ENCODE measurements at regions not wholly inside any gene's neighbourhood (a gene's known extent, or its start where the extent isn't known, plus 50 kb on each side); places are given as distances from the start of the nearest gene placed in this dataset.

GRCh38 chr11:116511684-116512083 lies 261.1 kb downstream of the BUD13 start:
- TF ChIP-seq, protein P1, sequence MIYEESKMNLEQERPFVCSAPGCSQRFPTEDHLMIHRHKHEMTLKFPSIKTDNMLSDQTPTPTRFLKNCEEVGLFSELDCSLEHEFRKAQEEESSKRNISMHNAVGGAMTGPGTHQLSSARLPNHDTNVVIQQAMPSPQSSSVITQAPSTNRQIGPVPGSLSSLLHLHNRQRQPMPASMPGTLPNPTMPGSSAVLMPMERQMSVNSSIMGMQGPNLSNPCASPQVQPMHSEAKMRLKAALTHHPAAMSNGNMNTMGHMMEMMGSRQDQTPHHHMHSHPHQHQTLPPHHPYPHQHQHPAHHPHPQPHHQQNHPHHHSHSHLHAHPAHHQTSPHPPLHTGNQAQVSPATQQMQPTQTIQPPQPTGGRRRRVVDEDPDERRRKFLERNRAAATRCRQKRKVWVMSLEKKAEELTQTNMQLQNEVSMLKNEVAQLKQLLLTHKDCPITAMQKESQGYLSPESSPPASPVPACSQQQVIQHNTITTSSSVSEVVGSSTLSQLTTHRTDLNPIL (CRISPR knock-in tag; IDR thresholded peaks at IDR 0.05; ENCODE audit: low read depth), result no peak
- TF ChIP-seq ZFP3 (CRISPR knock-in tag; IDR thresholded peaks at IDR 0.05) (no peak), ZC3H10 (CRISPR knock-in tag; IDR thresholded peaks at IDR 0.05) (no peak), GLIS3 (CRISPR knock-in tag; IDR thresholded peaks at IDR 0.05) (no peak), ZNF565 (CRISPR knock-in tag; conservative IDR thresholded peaks at IDR 0.05; ENCODE audit: low read depth) (no peak)
- TF ChIP-seq, protein P2, sequence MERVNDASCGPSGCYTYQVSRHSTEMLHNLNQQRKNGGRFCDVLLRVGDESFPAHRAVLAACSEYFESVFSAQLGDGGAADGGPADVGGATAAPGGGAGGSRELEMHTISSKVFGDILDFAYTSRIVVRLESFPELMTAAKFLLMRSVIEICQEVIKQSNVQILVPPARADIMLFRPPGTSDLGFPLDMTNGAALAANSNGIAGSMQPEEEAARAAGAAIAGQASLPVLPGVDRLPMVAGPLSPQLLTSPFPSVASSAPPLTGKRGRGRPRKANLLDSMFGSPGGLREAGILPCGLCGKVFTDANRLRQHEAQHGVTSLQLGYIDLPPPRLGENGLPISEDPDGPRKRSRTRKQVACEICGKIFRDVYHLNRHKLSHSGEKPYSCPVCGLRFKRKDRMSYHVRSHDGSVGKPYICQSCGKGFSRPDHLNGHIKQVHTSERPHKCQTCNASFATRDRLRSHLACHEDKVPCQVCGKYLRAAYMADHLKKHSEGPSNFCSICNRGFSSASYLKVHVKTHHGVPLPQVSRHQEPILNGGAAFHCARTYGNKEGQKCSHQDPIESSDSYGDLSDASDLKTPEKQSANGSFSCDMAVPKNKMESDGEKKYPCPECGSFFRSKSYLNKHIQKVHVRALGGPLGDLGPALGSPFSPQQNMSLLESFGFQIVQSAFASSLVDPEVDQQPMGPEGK (CRISPR knock-in tag; IDR thresholded peaks at IDR 0.05; ENCODE audit: borderline replicate concordance), result no peak
